HUDEP-2 (cell line): ENCODE measurements at regions not wholly inside any gene's neighbourhood (a gene's known extent, or its start where the extent isn't known, plus 50 kb on each side); places are given as distances from the start of the nearest gene placed in this dataset.

Source experiments
- DNase-seq, 76 experiments: peaks; one replicate each; lab custom pipeline; 2025; ENCODE audit not compliant: unreplicated experiment in 76 of 76; lab: John Stamatoyannopoulos, UW

GRCh38 chr1:239778208-239778813 is 313.4 kb upstream of the FMN2 start:
- no peak for DNase-seq

GRCh38 chr1:239779962-239780361 is 311.7 kb upstream of the FMN2 start:
- no peak for DNase-seq

GRCh38 chr1:239784896-239785295 is 306.8 kb upstream of the FMN2 start:
- DNase-seq = no peak

GRCh38 chr1:239785576-239785975 is 306.1 kb upstream of the FMN2 start:
- DNase-seq = no peak

GRCh38 chr1:239786464-239786863 is 305.2 kb upstream of the FMN2 start:
- no peak for DNase-seq

- DNase-seq = no peak
These were observed 299.5 kb upstream of the FMN2 start for GRCh38 chr1:239792157-239792556.

- DNase-seq = no peak
These were observed 296.4 kb upstream of the FMN2 start for GRCh38 chr1:239795304-239795703.

- DNase-seq = no peak
These were observed 292.1 kb upstream of the FMN2 start for GRCh38 chr1:239799617-239800016.

GRCh38 chr1:239800861-239801260 is 290.8 kb upstream of the FMN2 start:
- no peak for DNase-seq

- DNase-seq = no peak
These were observed 289.4 kb upstream of the FMN2 start for GRCh38 chr1:239802275-239802674.

GRCh38 chr1:239803781-239804180 is 287.9 kb upstream of the FMN2 start:
- no peak for DNase-seq

- DNase-seq = no peak
These were observed 287.4 kb upstream of the FMN2 start for GRCh38 chr1:239804266-239804665.

GRCh38 chr1:239805042-239805441 is 286.6 kb upstream of the FMN2 start:
- DNase-seq = no peak

- no peak for DNase-seq
These were observed 285.6 kb upstream of the FMN2 start for GRCh38 chr1:239805851-239806772.

GRCh38 chr1:239806897-239807296 is 284.8 kb upstream of the FMN2 start:
- DNase-seq = no peak

GRCh38 chr1:239807361-239807760 is 284.3 kb upstream of the FMN2 start:
- no peak for DNase-seq

GRCh38 chr1:239810061-239810481 is 281.6 kb upstream of the FMN2 start:
- DNase-seq = no peak

GRCh38 chr1:239811211-239811885 is 280.3 kb upstream of the FMN2 start:
- DNase-seq = no peak

GRCh38 chr1:239812580-239812979 is 279.1 kb upstream of the FMN2 start:
- no peak for DNase-seq

GRCh38 chr1:239814306-239814881 is 277.3 kb upstream of the FMN2 start:
- no peak for DNase-seq

GRCh38 chr1:239815074-239815473 is 276.6 kb upstream of the FMN2 start:
- DNase-seq = no peak
